ENCODE measurements at regions not wholly inside any gene's neighbourhood (a gene's known extent, or its start where the extent isn't known, plus 50 kb on each side); places are given as distances from the start of the nearest gene placed in this dataset.

DNA sequence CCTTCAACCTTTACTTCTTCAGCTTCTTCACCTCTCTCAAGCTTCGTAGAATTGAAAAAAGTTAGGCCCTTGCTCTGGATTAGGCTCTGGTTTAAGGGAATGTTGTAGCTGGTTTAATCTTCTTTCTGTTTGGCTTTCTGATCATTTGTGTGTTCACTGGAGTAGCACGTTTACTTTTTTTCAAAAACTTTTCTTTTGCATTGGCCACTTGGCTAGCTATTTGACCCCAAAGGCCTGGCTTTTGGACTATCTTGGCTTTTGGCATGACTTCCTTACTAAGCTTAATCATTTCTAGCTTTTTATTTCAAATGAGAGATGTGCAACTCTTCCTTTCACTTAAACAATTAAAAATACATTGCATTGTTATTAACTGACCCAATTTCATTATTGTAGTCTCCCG is 1154.8 kb upstream of the ZEB2 start:
- TF ChIP-seq, protein P1, sequence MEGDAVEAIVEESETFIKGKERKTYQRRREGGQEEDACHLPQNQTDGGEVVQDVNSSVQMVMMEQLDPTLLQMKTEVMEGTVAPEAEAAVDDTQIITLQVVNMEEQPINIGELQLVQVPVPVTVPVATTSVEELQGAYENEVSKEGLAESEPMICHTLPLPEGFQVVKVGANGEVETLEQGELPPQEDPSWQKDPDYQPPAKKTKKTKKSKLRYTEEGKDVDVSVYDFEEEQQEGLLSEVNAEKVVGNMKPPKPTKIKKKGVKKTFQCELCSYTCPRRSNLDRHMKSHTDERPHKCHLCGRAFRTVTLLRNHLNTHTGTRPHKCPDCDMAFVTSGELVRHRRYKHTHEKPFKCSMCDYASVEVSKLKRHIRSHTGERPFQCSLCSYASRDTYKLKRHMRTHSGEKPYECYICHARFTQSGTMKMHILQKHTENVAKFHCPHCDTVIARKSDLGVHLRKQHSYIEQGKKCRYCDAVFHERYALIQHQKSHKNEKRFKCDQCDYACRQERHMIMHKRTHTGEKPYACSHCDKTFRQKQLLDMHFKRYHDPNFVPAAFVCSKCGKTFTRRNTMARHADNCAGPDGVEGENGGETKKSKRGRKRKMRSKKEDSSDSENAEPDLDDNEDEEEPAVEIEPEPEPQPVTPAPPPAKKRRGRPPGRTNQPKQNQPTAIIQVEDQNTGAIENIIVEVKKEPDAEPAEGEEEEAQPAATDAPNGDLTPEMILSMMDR (conservative IDR thresholded peaks at IDR 0.05): no peak
- no peak for TF ChIP-seq EZH2 (IDR thresholded peaks at IDR 0.05; ENCODE audit: low read depth)
